Fibroblast of pulmonary artery (primary cell): ENCODE measurements at regions not wholly inside any gene's neighbourhood (a gene's known extent, or its start where the extent isn't known, plus 50 kb on each side); places are given as distances from the start of the nearest gene placed in this dataset.

ENCODE experiments used
- DNase-seq: peaks from one replicate; pipeline ENCODE4 v3.0.0-alpha.2; 2010; ENCODE audit warnings: low read depth
- H3K4me3 ChIP-seq: replicated peaks from 2 replicates; pipeline ENCODE4 v1.5.1; 2011; ENCODE audit warnings: low read depth, mild to moderate bottlenecking, control low read depth, low read length, moderate library complexity
- TF ChIP-seq, protein P1 (sequence below): IDR thresholded peaks from 2 replicates; pipeline ENCODE4 v1.5.1; 2011; ENCODE audit warnings: mild to moderate bottlenecking, control low read depth, low read length, inconsistent platforms; ENCODE audit errors: missing control alignments

DNA sequence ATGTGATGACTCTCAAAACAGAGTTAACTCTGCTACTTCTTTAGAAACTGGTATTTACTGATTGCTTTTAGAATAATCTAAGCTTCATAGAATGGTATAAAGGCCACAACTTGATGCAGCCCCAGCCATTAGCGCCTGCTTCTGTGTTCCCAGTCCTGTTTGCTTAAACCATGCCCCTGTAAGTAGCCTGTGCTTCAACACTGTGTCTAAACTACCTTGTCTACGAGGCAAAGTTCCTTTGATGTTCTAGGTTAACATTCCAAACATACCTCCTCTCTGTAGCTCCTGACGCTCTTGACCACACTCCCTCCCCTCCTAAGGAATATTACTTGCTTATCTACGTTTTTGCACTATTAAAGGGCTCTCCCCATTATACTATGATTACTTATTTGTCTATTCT is 352.5 kb upstream of the ADGRL3 start:
- TF ChIP-seq, protein P1, sequence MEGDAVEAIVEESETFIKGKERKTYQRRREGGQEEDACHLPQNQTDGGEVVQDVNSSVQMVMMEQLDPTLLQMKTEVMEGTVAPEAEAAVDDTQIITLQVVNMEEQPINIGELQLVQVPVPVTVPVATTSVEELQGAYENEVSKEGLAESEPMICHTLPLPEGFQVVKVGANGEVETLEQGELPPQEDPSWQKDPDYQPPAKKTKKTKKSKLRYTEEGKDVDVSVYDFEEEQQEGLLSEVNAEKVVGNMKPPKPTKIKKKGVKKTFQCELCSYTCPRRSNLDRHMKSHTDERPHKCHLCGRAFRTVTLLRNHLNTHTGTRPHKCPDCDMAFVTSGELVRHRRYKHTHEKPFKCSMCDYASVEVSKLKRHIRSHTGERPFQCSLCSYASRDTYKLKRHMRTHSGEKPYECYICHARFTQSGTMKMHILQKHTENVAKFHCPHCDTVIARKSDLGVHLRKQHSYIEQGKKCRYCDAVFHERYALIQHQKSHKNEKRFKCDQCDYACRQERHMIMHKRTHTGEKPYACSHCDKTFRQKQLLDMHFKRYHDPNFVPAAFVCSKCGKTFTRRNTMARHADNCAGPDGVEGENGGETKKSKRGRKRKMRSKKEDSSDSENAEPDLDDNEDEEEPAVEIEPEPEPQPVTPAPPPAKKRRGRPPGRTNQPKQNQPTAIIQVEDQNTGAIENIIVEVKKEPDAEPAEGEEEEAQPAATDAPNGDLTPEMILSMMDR = no peak
- no peak overlapping the region for H3K4me3 ChIP-seq
- DNase-seq = no peak

- no peak overlapping the region for H3K4me3 ChIP-seq
- DNase-seq = no peak
- TF ChIP-seq, protein P1 = no peak
Observed at GRCh38 chr4:60857130-60857753, 342.9 kb upstream of the ADGRL3 start.

GRCh38 chr4:60863442-60863841 is 336.7 kb upstream of the ADGRL3 start:
- TF ChIP-seq, protein P1 = no peak
- no peak overlapping the region for H3K4me3 ChIP-seq
- DNase-seq = no peak

DNA sequence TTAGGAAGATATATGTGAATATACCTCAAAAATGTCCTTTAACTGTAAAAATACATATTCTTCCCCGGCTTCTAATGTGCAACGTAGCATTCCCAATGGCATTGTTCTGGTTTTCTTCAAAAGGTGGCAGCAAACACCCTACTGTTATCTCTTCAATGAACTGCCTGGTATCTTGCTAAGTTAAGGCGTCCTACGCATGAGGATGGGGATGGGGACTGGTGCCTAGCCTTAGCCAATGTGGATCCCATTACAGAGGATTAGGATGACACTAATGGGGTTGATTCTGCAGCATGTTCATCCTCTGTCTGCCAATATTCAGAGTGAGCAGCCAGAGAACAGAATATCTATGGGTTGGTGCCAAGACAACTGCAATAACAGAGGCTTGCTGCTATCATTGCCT is 334.9 kb upstream of the ADGRL3 start:
- H3K4me3 ChIP-seq = no peak overlapping the region
- DNase-seq = peak; percentile 21
- TF ChIP-seq, protein P1 = peak; percentile 15

DNA sequence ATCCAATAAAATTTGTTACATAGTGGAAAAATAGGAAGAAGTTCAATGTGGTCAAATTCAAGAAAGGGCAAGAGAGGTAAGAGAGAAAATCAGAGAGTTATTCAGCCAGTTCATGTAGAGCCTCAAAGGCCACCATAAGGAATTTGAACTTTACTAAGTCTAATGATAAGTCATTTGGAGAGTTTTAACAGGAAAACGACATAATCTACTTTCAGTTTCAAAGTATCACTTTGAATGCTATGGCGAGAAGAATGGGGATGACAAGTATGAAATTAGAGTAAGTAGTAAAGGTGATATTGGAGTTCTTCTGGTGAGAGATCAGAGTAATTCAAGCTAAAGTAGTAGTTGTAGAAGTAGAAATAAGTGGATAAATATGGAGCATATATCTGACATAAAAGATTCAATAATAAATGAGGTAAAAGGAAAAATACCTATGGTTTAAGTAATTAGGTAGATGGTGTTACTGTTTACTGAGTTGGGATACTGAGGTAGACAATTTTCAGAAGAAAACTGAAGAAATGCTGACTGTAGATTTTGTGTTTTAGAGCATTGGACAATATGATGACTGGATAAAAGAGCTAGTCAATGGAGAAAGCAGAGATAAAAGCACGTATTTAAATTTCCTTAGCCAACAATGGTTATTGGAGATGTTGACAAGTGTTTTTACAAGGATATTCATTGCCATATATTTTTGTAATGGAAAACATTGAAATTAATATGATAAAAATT is 331.7 kb upstream of the ADGRL3 start:
- DNase-seq = no peak
- H3K4me3 ChIP-seq = no peak overlapping the region
- TF ChIP-seq, protein P1 = no peak

- TF ChIP-seq, protein P1 = no peak
- no peak for DNase-seq
- H3K4me3 ChIP-seq = no peak overlapping the region
Observed at GRCh38 chr4:60879135-60879701, 320.9 kb upstream of the ADGRL3 start.
